GM18511 (cell line): ENCODE measurements at regions not wholly inside any gene's neighbourhood (a gene's known extent, or its start where the extent isn't known, plus 50 kb on each side); places are given as distances from the start of the nearest gene placed in this dataset.

Experiments
- ATAC-seq: cut with Tn5 transposase; IDR thresholded peaks from one replicate; pipeline ENCODE4 v1.9.1; 2021; ENCODE audit warnings: mild to moderate bottlenecking, moderate library complexity; ENCODE audit not compliant: unreplicated experiment

DNA sequence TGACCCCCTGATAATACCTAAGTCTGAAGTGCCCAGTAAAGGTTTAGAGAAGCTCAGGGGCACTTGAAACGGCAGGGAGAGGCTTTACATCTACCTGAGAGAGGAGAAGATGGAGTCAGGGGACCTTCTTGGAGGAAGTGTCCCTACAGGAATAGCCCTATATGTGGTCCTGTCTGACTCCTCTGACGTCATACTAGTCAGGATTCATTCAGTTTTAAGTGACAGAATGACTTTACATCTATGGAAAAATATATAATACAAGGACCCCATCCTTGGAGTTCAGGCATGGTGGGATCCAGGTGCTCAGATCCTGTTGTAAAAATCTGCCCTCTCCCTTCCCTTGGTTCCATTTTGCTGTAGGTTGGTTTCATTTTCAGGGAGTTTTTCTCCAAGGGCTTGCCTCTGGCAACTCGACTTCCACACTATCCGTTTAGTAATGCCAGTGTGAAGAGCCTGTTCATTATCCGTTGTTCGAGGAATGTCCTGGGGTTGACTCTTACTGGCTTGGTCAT is 205.6 kb downstream of the IRF8 start:
- ATAC-seq, result no peak

DNA sequence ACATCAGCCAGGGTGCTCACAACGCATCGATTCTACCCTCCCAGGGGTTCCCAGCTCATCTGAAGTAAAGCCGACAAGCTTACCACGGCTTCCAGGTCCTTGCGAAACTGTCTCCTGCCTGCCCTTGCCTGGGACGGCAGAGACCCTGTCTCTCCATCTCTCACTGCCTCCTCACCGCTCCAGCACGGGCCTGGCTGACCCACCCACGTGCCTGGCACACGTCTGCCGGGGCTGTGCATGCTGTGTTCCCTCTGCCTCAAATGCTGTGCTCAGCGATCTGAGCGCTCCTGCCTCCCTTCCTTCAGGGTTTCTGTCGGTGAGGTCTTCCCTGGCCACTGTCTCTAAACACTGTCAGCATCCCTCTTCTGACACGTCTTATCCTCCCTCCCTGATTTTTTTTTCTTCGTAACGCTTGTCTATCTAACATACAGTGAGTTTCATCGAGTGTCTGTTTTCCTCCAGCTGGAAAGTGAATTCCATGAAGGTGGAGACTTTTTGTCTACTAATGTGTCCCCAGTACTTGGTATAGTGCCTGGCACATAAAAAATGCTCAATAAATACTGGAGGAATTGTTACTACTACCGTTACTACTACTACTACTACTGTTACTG is 208.4 kb downstream of the IRF8 start:
- ATAC-seq, result no peak

DNA sequence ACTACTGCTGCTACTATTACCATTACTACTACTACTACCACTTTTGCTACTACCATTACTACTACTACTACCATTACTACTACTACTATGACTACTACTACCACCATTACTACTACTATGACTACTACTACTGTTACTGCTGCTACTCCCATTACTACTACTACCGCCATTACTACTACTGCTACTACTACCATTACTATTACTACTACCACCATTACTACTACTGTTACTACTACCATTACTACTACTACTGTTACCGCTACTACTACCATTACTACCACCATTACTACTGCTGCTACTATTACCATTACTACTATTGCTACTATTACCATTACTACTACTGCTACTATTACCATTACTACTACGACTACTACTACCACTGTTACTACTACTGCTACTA is 209.1 kb downstream of the IRF8 start:
- no peak for ATAC-seq

DNA sequence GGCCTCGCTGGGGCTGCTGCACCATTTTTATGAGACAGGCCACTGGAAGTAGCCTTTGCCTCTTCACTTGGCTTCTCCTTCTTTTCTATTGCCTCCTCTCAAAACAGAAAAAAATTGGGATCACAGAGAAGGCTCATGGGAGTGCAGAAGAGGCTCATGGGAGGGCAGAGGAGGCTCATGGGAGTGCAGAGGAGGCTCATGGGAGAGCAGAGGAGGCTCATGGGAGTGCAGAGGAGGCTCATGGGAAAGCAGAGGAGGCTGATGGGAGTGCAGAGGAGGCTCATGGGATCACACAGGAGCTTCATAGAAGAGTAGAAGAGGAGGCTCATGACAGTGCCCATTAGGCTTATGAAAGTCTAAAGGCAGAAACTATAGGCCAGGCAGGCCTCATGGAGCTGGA is 211.2 kb downstream of the IRF8 start:
- ATAC-seq, result no peak

DNA sequence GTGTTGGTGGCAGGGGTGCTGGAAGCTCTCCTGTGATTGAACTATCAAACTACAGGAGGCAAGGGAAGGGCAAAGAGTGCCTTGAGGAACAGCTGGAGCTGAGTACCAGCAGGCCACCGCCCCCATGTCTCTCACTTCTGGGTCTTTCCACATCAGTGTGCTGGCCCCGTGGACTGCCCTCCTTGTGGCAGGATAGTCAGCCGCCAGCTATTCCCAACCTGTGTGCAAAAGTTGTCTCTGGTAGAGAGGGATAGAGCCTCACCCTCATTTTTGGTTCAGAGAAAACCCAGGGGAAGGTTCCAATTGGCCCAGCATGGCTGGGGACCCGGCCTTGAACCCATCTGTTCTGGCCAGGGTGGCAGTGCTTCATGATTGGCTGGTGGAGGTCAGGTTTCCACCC is 211.8 kb downstream of the IRF8 start:
- ATAC-seq, result no peak

DNA sequence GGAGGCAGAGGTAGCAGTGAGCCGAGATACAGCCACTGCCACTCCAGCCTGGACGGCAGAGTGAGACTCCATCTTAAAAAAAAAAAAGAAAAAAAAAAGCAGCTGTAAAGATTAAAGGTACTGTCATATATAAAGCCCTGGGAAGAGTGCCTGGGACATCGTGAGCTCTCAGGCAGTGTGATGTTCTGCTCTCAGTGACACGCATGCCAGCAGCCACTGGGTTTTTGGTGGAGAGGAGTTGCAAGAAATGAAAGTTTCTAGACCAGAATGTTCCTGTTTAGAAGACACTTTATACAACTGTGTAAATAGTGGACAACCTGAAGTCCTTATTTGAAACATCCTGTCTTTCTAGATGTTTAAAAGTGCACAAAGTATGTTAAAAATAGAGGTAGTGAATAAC is 213.2 kb downstream of the IRF8 start:
- no peak for ATAC-seq

DNA sequence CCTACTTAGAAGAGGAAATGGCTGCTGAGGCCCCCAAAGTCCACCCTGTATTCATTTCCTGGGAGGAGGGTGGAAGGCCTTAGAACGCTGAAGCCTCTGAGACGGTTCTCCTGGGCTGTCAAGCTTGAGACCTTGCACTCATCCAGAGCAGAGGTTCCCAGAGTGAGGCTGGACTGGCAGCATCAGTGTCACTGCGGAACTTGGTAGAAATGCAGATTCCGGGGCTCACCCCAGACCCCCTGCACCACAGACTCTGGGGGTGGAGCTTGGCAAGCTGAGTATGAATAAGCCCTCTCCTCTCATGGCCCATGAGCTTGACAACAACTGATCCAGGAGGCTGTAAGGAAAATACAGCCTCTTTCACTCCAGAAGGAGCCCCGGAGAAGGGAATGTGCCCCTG is 218.3 kb downstream of the IRF8 start:
- ATAC-seq, result no peak

DNA sequence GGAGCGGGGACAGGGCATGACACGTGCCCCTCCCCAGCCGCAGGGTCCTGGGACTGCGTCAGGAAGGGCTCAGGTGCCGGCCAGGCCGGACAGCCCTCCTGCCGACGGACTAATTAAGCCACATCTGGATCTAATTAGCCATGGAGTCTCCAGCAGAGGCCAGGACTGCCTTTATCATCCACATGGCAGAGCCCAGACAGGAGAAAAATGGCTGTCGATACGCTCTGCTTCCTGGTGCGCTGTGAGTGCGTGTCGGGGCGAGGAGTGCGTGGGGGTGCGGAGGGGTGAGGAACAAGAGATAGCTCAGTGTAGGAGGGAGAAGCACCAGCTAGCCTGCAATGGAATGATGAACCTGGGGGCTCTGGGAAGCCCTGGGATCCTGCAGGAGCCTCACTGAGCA is 218.8 kb downstream of the IRF8 start:
- no peak for ATAC-seq

DNA sequence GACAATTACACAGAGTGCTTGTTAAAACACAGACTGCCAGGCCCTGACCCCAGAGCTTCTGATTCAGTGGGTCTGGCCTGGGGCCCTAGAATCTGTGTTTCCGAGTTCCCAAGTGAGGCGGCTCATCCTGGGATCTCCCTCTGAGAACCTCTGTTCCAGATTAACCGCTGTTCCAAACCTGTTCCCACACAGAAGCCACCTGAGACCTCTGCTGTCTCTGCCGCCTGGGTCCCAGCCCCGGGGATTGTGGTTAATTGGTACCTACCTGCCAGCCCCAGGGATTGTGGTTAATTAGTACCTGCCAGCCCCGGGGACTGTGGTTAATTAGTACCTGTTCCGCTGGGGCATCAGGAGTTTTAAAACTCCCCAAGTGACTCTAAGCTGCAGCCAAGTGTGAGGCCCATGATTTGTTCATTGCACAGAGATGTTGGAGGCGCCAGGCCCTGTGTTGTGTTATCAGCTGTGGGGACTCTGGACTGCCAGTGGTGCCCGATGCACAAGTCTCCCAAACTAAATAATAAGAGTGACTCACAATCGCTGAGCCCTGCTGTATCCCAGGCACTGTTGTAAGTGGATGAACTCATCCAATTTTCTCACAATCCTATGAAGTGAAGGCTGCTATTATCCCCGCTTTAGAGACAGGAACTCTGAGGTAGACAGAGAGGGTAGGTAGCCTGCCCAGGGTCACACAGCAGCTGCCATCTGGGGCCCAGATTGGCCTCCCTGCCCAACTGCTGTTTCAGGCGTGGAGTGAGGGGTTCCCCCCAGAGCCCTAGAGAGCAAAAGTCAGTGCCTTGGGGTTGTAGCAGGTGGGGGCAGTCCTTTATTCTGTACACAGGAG is 219.7 kb downstream of the IRF8 start:
- no peak for ATAC-seq

DNA sequence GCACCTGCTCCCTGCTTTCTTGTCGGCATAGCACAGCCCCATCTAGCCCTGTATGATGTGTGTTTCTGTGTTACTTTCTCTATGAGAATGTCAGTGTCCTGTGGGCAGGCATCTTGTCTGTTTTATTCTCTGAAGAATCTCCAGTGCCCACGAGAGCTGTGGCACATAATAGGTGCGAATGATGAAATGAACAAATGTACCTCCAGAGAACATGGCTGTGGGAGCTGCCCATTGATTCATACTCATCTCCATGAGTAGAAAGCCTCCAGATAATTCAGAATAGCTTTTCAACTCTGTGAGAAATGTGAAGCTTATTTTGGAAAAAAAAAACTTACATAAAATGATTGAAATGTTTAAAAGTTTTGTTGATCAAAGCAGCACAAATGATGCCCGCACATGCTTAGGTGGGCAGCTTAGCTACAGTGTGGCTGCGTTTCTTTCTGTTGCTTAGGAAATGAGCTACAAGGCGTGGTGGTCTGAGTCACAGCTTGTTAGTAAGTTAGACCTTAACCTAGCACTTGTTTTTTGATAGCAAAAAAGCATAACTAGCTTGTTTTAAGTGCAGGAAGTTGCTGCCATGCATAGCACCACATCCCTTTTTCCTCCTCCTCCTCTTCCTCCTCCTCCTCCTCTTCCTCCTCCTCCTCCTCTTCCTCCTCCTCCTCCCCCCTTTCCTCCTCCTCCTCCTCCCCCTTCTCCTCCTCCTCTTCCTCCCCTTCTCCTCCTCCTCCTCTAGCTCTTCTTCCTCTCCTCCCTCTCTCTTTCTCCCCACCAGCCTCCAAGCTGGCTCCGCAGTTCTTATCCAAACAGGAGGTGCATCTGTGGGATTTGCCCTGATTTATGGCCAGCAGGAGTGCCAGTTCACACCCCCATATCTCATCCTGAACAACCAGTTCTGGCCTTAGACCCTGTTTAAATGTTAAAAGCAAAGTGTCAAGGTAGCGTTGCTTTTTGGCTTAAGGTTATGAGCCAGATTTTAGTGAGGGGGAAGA is 221.5 kb downstream of the IRF8 start:
- no peak for ATAC-seq

DNA sequence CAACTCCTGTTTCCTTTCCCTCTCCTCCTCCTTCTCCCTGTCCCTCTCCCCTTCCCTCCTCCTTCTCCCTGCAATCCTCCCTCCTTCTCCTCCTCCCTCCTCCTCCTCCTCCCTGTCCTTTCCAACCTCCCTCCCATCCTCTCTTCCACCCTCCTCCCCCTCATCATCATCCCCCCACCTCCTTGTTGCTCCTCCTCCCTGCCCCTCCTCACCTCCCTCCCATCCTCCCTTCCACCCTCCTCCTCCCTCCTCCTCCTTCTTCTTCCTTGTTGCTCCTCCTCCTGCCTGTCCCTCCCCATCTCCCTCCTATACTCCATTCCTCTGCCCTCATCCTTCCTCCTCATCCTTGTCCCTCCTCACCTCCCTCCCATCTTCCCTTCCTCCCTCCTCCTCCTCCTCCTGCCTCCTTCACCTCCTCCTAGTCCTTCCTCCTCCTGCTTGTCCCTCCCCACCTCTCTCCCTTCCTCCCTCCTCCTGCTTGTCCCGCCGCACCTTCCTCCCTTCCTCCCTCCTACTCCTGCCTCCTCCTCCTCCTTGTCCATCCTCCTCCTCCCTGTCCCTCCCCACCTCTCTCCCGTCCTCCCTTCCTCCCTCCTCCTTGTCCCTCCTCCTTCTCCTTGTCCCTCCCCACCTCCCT is 222.5 kb downstream of the IRF8 start:
- ATAC-seq, result no peak

DNA sequence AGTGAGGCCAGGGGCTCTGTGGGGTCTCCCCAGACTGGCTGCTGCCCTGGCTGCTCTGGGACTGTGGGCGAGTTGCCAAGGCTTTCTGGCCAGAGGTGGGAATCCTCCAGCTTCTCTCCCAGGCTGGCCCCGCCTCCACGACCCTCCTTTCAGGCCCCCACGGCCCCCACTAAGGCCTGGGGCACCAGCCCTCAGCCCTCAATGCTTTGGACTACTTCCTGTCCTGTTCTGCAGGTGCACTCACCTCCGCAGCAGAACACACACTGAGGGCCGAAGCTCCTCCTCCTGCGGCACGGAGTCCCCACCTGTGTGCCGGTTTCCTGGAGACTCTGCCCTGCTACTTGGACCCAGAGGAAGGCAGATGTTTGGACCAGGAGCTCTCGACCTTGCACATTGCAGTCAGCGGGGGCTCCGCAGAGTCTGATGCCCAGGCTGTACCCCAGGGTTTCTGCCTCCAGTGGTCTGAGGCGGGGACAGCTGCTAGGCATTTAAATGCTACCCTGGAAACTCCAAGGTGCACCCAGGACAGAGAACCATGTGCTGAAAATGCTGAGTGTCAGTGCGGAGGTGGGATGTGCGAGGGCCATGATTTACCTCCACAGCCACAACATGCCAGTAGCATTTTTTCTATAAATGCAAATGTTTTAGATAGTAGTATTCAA is 223.8 kb downstream of the IRF8 start:
- no peak for ATAC-seq

DNA sequence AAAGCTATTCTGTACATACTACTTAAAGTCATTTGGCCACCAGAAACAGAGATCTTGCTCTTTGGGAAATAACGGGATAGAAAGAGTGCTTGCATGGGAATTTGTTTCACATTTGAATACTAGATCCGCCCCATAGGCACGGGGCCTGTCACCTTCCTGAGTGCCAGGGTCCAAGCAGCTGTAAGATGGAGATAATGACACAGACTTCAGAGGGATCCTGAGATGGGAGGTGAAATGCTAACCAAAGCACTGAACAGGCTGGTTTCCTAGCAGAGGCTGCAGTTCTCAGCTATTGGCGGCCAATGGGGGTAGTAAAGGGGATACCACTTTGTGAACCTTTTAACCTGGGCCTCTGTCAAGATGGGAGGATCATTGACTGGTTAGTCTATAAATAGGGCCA is 225.4 kb downstream of the IRF8 start:
- ATAC-seq, result no peak

DNA sequence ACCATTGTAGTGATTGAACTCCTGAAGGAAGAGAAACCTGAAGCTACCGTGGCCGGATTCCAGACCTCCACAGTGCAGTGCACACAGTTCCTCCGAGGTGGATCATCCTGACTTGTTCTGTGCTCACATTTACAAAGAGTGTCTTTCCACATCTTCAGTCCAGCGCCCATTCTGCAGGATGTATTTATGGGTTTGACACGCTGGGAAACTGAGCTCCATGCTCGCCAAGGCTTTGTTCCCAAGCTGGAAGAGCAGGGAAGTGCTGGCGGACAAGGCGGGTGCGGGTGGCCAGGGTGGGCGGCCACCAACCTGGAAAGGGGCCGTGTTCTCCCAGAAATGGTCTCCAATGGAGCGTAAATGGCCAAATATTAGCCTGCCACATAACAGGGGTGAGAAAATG is 227.9 kb downstream of the IRF8 start:
- ATAC-seq, result no peak

DNA sequence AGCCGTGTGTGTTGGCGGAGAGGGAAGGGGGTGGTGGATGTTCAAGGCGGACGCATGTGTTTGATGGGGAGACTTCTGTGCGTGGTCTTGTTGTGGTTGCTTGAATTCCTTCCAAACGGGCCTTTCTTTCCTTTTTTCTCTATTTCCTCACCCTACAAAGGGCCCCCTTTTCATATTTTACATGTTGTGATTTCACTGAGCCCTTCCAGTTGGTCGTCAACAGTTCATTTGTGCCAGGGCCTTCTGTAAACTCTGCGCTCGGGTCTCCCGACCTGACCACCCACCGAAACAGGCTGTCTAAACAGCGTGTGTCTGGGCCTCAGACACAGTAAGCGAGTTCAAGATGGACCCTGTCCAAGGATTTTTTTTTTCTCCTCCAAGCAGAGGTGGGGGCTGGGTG is 228.4 kb downstream of the IRF8 start:
- no peak for ATAC-seq

DNA sequence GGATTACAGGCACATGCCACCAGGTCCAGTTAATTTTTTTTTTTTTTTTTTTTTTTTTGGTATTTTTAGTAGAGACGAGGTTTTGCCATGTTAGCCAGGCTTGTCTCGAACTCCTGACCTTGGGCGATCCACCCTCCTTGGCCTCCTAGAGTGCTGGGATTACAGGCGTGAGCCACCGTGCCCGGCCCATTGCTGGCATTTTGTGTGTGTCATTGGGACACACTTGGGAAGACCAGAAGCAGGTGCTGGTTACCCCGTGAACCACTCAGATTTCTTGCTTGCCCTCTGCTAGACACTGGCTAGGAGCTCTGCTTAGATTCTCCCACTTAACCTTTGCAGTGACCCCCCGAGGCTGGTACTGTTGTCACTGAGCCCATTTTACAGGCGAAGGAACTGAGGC is 229.3 kb downstream of the IRF8 start:
- ATAC-seq, result no peak

DNA sequence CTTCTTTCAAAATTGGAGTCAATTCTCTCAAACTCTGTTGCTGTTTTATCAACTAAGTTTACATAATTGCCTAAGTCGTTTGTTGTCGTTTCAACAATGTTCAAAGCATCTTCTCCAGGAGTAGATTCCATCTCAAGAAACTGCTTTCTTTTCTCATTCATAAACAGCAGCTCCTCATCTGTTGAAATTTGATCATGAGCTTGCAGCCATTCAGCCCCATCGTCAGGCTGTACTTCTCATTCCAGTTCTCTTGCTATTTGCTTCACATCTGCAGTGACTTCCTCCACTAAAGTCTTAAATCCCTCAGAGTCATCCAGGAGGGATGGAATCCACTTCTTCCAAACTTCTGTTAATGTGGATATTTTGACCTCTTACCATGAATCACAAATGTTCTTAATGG is 230.6 kb downstream of the IRF8 start:
- ATAC-seq, result no peak

DNA sequence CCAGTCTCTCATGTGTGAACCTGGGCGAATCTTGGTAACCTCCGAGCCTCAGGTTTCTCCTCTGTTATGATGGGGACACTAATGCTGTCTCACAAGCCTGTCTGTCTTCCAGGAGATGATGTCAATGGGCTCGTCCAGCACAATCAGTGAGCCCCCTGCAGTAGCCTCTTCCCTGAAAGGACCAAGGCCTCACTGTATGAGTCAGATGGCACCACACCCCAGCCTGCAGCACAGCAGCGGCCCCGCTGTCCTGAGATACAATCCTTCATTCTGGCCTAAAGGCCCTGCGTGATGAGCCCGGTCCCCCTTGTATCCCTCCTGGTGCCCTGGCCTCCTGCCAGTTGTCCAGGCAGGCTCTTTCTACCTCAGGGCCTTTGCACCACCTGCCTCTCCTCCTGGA is 234.4 kb downstream of the IRF8 start:
- ATAC-seq, result no peak

DNA sequence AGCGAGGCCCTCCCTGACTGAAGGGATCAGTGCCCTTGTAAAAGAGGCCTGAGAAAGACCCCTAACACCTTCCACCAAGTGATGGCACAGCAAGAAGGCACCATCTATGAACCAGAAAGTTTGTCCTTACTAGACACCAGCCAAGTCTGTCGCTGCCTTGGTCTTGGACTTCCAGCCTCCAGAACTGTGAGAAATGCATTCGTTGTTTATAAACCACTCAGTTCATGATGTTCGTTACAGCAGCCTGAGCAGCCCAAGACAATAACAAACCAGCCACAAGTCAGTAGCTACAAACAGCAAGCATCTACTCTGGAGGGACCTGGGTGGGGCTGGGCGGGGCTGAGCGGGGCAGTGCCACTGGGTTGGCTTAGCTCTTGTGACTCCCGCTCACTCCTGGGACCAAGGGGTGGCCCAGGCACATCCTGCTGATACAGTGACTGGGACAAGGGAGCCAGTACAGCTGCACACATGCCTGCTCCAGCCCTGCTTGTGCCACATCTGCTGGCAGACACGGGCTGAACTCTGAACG is 234.9 kb downstream of the IRF8 start:
- ATAC-seq, result no peak

DNA sequence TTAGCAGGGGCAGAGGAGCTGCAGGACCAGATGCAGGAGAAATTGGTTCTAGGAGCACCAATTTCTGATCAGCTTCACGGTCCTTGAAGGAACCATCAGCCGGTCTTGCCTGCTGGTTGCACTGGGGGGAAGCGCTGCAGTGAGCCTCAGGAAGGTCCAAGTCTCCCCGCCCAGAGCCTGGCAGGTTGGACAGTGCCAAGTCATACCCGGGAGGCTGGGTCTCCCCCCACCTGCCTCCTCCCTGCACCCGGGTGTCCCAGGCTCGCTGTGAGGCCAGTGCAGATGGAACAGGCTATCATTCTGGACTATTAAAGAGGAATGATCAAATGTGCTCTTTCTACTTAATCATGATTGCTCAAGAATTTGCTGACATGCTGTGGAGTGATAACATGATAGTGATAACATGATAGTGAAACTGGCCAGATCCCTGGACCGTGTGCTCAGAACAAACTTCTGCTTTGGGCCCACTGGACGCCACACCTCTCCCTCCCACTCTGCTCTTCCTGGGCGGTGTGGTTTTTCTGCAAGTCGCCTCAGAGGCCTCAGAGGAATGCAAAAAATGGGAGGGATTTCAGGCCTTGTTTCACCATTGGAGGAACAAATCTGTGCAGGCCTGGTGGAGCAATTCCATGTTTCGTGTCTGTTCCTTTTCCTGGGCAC is 236.0 kb downstream of the IRF8 start:
- no peak for ATAC-seq
